ENCODE measurements at regions not wholly inside any gene's neighbourhood (a gene's known extent, or its start where the extent isn't known, plus 50 kb on each side); places are given as distances from the start of the nearest gene placed in this dataset.

DNA sequence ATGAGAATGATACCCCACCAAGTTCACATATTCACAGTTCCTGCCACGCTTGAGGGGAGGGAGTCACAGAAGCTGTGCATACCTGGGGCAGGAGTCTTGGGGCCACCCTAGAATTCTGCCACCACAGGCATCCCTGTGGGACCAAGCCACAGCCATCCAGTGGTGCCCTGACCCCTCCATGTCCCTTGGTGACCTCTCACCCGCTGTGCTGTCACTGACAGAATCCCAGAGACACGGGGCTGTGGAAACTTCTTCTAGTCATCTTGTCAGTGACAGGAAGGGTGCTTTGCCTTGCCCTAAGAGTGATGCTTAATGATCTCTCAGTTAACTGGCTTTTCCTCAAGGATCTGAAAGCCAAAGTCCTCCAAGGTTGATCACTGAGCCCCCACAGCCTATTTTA is 58.4 kb upstream of the UQCRFS1 start:
- CTCF ChIA-PET, result no interaction called here
- H3K27me3 ChIP-seq (ENCODE audit: control insufficient read depth, insufficient read depth, low read length), result 0 out of 2 replicates have a peak, but pooled peaks cover 4% of the 10 kb centered on the region
- BruUV-seq (replicated peaks), result no TSS peak
- no peaks in the 10 kb centered on the region for H3K36me3 ChIP-seq (ENCODE audit: control insufficient read depth, insufficient read depth, low read length)
- H3K27ac ChIP-seq (ENCODE audit: low read length), result no peak overlapping the region
- ATAC-seq, result no peak
- no peak overlapping the region for H3K4me3 ChIP-seq (ENCODE audit: low read depth in 2 of 2, low read length in 2 of 2)
- POLR2A ChIA-PET, result no interaction called here
- in situ Hi-C loops (cut with HindIII; ENCODE audit: low pct_unique_long_range_greater_than_20kb, low sequenced_read_pairs) (no loop called here), intact Hi-C loops (cut with micrococcal nuclease; ENCODE audit: unreplicated experiment) (no loop called here)
- no peak for DNase-seq (ENCODE audit: low read depth, low spot score)
- H3K9me3 ChIP-seq (ENCODE audit: control insufficient read depth, insufficient read depth, low read depth, low read length), result no peaks in the 10 kb centered on the region
- TF ChIP-seq, protein P1, sequence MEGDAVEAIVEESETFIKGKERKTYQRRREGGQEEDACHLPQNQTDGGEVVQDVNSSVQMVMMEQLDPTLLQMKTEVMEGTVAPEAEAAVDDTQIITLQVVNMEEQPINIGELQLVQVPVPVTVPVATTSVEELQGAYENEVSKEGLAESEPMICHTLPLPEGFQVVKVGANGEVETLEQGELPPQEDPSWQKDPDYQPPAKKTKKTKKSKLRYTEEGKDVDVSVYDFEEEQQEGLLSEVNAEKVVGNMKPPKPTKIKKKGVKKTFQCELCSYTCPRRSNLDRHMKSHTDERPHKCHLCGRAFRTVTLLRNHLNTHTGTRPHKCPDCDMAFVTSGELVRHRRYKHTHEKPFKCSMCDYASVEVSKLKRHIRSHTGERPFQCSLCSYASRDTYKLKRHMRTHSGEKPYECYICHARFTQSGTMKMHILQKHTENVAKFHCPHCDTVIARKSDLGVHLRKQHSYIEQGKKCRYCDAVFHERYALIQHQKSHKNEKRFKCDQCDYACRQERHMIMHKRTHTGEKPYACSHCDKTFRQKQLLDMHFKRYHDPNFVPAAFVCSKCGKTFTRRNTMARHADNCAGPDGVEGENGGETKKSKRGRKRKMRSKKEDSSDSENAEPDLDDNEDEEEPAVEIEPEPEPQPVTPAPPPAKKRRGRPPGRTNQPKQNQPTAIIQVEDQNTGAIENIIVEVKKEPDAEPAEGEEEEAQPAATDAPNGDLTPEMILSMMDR (IDR thresholded peaks at IDR 0.05), result no peak
- TF ChIP-seq, protein P2, sequence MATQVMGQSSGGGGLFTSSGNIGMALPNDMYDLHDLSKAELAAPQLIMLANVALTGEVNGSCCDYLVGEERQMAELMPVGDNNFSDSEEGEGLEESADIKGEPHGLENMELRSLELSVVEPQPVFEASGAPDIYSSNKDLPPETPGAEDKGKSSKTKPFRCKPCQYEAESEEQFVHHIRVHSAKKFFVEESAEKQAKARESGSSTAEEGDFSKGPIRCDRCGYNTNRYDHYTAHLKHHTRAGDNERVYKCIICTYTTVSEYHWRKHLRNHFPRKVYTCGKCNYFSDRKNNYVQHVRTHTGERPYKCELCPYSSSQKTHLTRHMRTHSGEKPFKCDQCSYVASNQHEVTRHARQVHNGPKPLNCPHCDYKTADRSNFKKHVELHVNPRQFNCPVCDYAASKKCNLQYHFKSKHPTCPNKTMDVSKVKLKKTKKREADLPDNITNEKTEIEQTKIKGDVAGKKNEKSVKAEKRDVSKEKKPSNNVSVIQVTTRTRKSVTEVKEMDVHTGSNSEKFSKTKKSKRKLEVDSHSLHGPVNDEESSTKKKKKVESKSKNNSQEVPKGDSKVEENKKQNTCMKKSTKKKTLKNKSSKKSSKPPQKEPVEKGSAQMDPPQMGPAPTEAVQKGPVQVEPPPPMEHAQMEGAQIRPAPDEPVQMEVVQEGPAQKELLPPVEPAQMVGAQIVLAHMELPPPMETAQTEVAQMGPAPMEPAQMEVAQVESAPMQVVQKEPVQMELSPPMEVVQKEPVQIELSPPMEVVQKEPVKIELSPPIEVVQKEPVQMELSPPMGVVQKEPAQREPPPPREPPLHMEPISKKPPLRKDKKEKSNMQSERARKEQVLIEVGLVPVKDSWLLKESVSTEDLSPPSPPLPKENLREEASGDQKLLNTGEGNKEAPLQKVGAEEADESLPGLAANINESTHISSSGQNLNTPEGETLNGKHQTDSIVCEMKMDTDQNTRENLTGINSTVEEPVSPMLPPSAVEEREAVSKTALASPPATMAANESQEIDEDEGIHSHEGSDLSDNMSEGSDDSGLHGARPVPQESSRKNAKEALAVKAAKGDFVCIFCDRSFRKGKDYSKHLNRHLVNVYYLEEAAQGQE (IDR thresholded peaks at IDR 0.05; ENCODE audit: insufficient read depth in 1 of 2, low read depth in 2 of 2, low read length in 1 of 2), result no peak
- TF ChIP-seq TCF7L2 (IDR thresholded peaks at IDR 0.05; ENCODE audit: low read depth, low read length), result no peak
- TF ChIP-seq SIN3A (IDR thresholded peaks at IDR 0.05; ENCODE audit: borderline replicate concordance, insufficient read depth, low read depth, low read length), result no peak
- no peak for TF ChIP-seq POLR2AphosphoS5 (IDR thresholded peaks at IDR 0.05; ENCODE audit: low read depth, low read length)
- 0 out of 2 replicates have a peak, but pooled peaks cover 3% of the 10 kb centered on the region for H3K4me1 ChIP-seq (ENCODE audit: control insufficient read depth, insufficient read depth, low read length)

DNA sequence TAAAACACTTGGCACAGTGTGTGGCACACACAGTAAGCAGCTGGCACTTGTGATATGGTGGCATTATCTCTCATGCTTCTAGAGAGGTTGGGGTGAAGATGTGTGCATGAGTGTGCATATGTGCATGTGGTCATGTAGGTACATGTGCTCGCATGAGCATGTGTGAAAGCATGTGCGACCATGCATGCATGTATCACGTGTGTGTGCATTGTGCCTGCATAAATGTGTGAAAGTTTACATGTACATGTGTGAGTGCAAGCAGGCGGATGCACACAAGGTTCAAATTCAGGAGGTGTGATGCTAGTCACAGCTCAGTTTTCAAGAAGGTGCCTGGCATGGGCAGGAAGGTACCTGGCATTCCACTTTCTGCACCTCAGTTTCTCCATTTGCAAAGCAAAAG is 59.0 kb upstream of the UQCRFS1 start:
- 0 out of 2 replicates have a peak, but pooled peaks cover 3% of the 10 kb centered on the region for H3K4me1 ChIP-seq (ENCODE audit: control insufficient read depth, insufficient read depth, low read length)
- 0 out of 2 replicates have a peak, but pooled peaks cover 4% of the 10 kb centered on the region for H3K27me3 ChIP-seq (ENCODE audit: control insufficient read depth, insufficient read depth, low read length)
- intact Hi-C loops (cut with micrococcal nuclease; ENCODE audit: unreplicated experiment), result no loop called here
- CTCF ChIA-PET, result interaction anchor here (0.6 kb wide), 1 partner anchor 257 kb away, joined by 3 read pairs; no protein-coding TSS in a partner anchor
- in situ Hi-C loops (cut with HindIII; ENCODE audit: low pct_unique_long_range_greater_than_20kb, low sequenced_read_pairs), result no loop called here
- no peak overlapping the region for H3K4me3 ChIP-seq (ENCODE audit: low read depth in 2 of 2, low read length in 2 of 2)
- no peak for DNase-seq (ENCODE audit: low read depth, low spot score)
- no peaks in the 10 kb centered on the region for H3K36me3 ChIP-seq (ENCODE audit: control insufficient read depth, insufficient read depth, low read length)
- POLR2A ChIA-PET, result no interaction called here
- ATAC-seq, result no peak
- no peak overlapping the region for H3K27ac ChIP-seq (ENCODE audit: low read length)
- no peaks in the 10 kb centered on the region for H3K9me3 ChIP-seq (ENCODE audit: control insufficient read depth, insufficient read depth, low read depth, low read length)
- TF ChIP-seq, protein P2 (IDR thresholded peaks at IDR 0.05; ENCODE audit: insufficient read depth in 1 of 2, low read depth in 2 of 2, low read length in 1 of 2), result no peak
- TF ChIP-seq, protein P1 (IDR thresholded peaks at IDR 0.05), result no peak
- TF ChIP-seq TCF7L2 (IDR thresholded peaks at IDR 0.05; ENCODE audit: low read depth, low read length), result no peak
- no peak for TF ChIP-seq SIN3A (IDR thresholded peaks at IDR 0.05; ENCODE audit: borderline replicate concordance, insufficient read depth, low read depth, low read length)
- no peak for TF ChIP-seq POLR2AphosphoS5 (IDR thresholded peaks at IDR 0.05; ENCODE audit: low read depth, low read length)
- BruUV-seq (replicated peaks), result no TSS peak
